ENCODE measurements at regions not wholly inside any gene's neighbourhood (a gene's known extent, or its start where the extent isn't known, plus 50 kb on each side); places are given as distances from the start of the nearest gene placed in this dataset.

DNA sequence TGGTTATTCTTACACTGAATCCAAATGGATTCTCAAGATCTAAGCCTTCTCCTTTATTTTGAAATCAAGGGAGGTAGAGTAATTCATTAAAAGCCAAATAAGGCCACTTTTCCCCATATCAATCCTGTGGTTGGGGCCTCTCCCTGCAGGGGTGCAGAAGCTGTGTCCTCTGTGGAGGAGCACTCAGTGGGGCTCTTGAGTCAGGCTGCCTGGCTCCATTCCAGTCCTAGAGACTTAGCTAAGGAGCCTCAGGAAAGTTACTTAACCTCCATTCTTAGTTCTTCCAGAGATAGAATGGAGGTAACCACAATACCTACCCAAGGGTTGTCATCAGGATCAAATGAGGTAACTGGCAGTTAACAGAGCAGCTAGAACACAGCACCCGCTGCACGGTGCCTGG is 564.3 kb downstream of the CMPK2 start:
- H3K27me3 ChIP-seq (replicated peaks in 1 of 4; ENCODE audit: control insufficient read depth in 3 of 4, extremely low read depth in 1 of 4, insufficient read depth in 3 of 4, low read length in 3 of 4) = no peaks in the 10 kb centered on the region
- no peak overlapping the region for H3K27ac ChIP-seq (ENCODE audit: low read depth, low read length)
- no peak overlapping the region for H3K56ac ChIP-seq (replicated peaks; ENCODE audit: insufficient read length, low read depth, low read length)
- H2BK20ac ChIP-seq (ENCODE audit: low read length) = no peak overlapping the region
- FAIRE-seq = no peak
- H2BK12ac ChIP-seq (ENCODE audit: low read depth, low read length) = no peak overlapping the region
- ChIA-PET CTCF (ENCODE audit: partially characterized antibody) (interaction anchor here (0.9 kb wide), 1 partner anchor 226 kb away, joined by 4 read pairs; no protein-coding TSS in a partner anchor), POLR2A (ENCODE audit: partially characterized antibody) (no interaction called here)
- no peak overlapping the region for H3K9ac ChIP-seq (replicated peaks in 1 of 4; ENCODE audit: extremely low read depth in 1 of 4, low read depth in 3 of 4, low read length in 3 of 4)
- no peak overlapping the region for H4K8ac ChIP-seq (ENCODE audit: extremely low read depth, insufficient read depth, low read length)
- H3K4me1 ChIP-seq (replicated peaks in 1 of 4; ENCODE audit: control insufficient read depth in 3 of 4, insufficient read depth in 4 of 4, low read length in 3 of 4) = no peaks in the 10 kb centered on the region
- no peak overlapping the region for H2BK120ac ChIP-seq (replicated peaks; ENCODE audit: low read depth, low read length)
- DNase-seq (ENCODE audit: low read depth in 1 of 2, low spot score in 2 of 2) = no peak
- no peaks in the 10 kb centered on the region for H3K23me2 ChIP-seq (ENCODE audit: low read depth, low read length)
- WGBS, 2 experiments (ENCODE audit: extremely low coverage in 1 of 2, insufficient coverage in 1 of 2, insufficient read length in 1 of 2, insufficient replicate concordance in 2 of 2, low coverage in 1 of 2, low lambda C conversion rate in 2 of 2, missing lambda C conversion rate in 1 of 2) = 89% methylated on average over 2 of the region's 2 CpGs; no CpG with 5 or more reads in 1 of the 2 experiments
- H4K5ac ChIP-seq (ENCODE audit: insufficient read length, low read depth, low read length) = no peak overlapping the region
- H3K4ac ChIP-seq (replicated peaks; ENCODE audit: insufficient read length, low read depth, low read length) = no peak overlapping the region
- H2BK15ac ChIP-seq (ENCODE audit: low read length) = no peak overlapping the region
- H3K36me3 ChIP-seq (ENCODE audit: control insufficient read depth in 2 of 4, insufficient read depth in 4 of 4, low read length in 3 of 4) = no peaks in the 10 kb centered on the region
- H3K23ac ChIP-seq (ENCODE audit: insufficient read length) = no peak overlapping the region
- no peak overlapping the region for H2AK5ac ChIP-seq (ENCODE audit: low read depth, low read length)
- H3K79me1 ChIP-seq (ENCODE audit: low read depth, low read length) = no peaks in the 10 kb centered on the region
- H3K14ac ChIP-seq (ENCODE audit: insufficient read length) = no peak overlapping the region
- H3K9me3 ChIP-seq (ENCODE audit: insufficient read depth in 2 of 2, low read depth in 1 of 2, low read length in 1 of 2) = no peaks in the 10 kb centered on the region
- no peaks in the 10 kb centered on the region for H4K20me1 ChIP-seq (replicated peaks in 1 of 2; ENCODE audit: control insufficient read depth in 1 of 2, insufficient read depth in 2 of 2, low read length in 2 of 2)
- H2AFZ ChIP-seq (ENCODE audit: low read length) = no peak overlapping the region
- no peak overlapping the region for H3K18ac ChIP-seq (ENCODE audit: extremely low read depth, low read length)
- no peak overlapping the region for H2BK5ac ChIP-seq (ENCODE audit: low read depth, low read length)
- H3K4me3 ChIP-seq (ENCODE audit: extremely low read depth in 1 of 4, insufficient read depth in 2 of 4, low read depth in 3 of 4, low read length in 4 of 4) = no peak overlapping the region
- no peak overlapping the region for H4K91ac ChIP-seq (replicated peaks; ENCODE audit: insufficient read length, low read length)
- no peak overlapping the region for H3K4me2 ChIP-seq (ENCODE audit: insufficient read depth in 1 of 2, low read depth in 2 of 2, low read length in 2 of 2)
- no peaks in the 10 kb centered on the region for H3K79me2 ChIP-seq (ENCODE audit: control insufficient read depth in 1 of 2, insufficient read depth in 2 of 2, low read length in 2 of 2)
- TF ChIP-seq, protein P1, sequence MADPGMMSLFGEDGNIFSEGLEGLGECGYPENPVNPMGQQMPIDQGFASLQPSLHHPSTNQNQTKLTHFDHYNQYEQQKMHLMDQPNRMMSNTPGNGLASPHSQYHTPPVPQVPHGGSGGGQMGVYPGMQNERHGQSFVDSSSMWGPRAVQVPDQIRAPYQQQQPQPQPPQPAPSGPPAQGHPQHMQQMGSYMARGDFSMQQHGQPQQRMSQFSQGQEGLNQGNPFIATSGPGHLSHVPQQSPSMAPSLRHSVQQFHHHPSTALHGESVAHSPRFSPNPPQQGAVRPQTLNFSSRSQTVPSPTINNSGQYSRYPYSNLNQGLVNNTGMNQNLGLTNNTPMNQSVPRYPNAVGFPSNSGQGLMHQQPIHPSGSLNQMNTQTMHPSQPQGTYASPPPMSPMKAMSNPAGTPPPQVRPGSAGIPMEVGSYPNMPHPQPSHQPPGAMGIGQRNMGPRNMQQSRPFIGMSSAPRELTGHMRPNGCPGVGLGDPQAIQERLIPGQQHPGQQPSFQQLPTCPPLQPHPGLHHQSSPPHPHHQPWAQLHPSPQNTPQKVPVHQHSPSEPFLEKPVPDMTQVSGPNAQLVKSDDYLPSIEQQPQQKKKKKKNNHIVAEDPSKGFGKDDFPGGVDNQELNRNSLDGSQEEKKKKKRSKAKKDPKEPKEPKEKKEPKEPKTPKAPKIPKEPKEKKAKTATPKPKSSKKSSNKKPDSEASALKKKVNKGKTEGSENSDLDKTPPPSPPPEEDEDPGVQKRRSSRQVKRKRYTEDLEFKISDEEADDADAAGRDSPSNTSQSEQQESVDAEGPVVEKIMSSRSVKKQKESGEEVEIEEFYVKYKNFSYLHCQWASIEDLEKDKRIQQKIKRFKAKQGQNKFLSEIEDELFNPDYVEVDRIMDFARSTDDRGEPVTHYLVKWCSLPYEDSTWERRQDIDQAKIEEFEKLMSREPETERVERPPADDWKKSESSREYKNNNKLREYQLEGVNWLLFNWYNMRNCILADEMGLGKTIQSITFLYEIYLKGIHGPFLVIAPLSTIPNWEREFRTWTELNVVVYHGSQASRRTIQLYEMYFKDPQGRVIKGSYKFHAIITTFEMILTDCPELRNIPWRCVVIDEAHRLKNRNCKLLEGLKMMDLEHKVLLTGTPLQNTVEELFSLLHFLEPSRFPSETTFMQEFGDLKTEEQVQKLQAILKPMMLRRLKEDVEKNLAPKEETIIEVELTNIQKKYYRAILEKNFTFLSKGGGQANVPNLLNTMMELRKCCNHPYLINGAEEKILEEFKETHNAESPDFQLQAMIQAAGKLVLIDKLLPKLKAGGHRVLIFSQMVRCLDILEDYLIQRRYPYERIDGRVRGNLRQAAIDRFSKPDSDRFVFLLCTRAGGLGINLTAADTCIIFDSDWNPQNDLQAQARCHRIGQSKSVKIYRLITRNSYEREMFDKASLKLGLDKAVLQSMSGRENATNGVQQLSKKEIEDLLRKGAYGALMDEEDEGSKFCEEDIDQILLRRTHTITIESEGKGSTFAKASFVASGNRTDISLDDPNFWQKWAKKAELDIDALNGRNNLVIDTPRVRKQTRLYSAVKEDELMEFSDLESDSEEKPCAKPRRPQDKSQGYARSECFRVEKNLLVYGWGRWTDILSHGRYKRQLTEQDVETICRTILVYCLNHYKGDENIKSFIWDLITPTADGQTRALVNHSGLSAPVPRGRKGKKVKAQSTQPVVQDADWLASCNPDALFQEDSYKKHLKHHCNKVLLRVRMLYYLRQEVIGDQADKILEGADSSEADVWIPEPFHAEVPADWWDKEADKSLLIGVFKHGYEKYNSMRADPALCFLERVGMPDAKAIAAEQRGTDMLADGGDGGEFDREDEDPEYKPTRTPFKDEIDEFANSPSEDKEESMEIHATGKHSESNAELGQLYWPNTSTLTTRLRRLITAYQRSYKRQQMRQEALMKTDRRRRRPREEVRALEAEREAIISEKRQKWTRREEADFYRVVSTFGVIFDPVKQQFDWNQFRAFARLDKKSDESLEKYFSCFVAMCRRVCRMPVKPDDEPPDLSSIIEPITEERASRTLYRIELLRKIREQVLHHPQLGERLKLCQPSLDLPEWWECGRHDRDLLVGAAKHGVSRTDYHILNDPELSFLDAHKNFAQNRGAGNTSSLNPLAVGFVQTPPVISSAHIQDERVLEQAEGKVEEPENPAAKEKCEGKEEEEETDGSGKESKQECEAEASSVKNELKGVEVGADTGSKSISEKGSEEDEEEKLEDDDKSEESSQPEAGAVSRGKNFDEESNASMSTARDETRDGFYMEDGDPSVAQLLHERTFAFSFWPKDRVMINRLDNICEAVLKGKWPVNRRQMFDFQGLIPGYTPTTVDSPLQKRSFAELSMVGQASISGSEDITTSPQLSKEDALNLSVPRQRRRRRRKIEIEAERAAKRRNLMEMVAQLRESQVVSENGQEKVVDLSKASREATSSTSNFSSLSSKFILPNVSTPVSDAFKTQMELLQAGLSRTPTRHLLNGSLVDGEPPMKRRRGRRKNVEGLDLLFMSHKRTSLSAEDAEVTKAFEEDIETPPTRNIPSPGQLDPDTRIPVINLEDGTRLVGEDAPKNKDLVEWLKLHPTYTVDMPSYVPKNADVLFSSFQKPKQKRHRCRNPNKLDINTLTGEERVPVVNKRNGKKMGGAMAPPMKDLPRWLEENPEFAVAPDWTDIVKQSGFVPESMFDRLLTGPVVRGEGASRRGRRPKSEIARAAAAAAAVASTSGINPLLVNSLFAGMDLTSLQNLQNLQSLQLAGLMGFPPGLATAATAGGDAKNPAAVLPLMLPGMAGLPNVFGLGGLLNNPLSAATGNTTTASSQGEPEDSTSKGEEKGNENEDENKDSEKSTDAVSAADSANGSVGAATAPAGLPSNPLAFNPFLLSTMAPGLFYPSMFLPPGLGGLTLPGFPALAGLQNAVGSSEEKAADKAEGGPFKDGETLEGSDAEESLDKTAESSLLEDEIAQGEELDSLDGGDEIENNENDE (IDR thresholded peaks at IDR 0.05; ENCODE audit: insufficient replicate concordance, low read length) = no peak

Measured in H1 (cell line).